GM12873 (cell line): ENCODE measurements at regions not wholly inside any gene's neighbourhood (a gene's known extent, or its start where the extent isn't known, plus 50 kb on each side); places are given as distances from the start of the nearest gene placed in this dataset.

Source experiments
- TF ChIP-seq, protein P1 (sequence below): IDR thresholded peaks from 2 replicates; pipeline ENCODE4 v1.5.1; 2012; ENCODE audit warnings: low read depth, mild to moderate bottlenecking, moderate library complexity, low read length, control low read depth; ENCODE audit not compliant: insufficient read depth; ENCODE audit errors: missing control alignments

- TF ChIP-seq, protein P1, sequence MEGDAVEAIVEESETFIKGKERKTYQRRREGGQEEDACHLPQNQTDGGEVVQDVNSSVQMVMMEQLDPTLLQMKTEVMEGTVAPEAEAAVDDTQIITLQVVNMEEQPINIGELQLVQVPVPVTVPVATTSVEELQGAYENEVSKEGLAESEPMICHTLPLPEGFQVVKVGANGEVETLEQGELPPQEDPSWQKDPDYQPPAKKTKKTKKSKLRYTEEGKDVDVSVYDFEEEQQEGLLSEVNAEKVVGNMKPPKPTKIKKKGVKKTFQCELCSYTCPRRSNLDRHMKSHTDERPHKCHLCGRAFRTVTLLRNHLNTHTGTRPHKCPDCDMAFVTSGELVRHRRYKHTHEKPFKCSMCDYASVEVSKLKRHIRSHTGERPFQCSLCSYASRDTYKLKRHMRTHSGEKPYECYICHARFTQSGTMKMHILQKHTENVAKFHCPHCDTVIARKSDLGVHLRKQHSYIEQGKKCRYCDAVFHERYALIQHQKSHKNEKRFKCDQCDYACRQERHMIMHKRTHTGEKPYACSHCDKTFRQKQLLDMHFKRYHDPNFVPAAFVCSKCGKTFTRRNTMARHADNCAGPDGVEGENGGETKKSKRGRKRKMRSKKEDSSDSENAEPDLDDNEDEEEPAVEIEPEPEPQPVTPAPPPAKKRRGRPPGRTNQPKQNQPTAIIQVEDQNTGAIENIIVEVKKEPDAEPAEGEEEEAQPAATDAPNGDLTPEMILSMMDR = no peak
These were observed 1655.8 kb downstream of the REEP3 start for GRCh38 chr10:65176994-65177393.

DNA sequence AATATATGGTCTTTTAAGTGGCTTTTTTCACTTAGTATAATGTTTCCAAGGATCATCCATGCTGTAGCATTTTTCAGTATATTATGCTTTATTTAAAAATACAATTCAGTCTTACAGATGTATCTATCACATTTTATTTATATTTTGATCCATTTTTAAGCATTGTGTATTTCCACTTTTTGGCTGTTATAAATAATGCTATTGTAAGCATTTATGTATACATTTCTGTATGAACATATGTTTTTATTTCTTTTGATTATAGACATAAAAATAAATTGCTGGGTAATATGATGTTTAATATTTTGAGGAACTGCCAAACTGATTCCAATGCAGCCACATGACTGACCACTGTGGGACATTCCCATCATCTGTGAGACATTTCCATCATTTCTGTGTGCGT lies 1662.0 kb downstream of the REEP3 start:
- TF ChIP-seq, protein P1 = no peak

GRCh38 chr10:65194126-65194525 lies 1672.9 kb downstream of the REEP3 start:
- TF ChIP-seq, protein P1 = no peak

- TF ChIP-seq, protein P1 = no peak
These were observed 1673.4 kb downstream of the REEP3 start for GRCh38 chr10:65194555-65194954.

DNA sequence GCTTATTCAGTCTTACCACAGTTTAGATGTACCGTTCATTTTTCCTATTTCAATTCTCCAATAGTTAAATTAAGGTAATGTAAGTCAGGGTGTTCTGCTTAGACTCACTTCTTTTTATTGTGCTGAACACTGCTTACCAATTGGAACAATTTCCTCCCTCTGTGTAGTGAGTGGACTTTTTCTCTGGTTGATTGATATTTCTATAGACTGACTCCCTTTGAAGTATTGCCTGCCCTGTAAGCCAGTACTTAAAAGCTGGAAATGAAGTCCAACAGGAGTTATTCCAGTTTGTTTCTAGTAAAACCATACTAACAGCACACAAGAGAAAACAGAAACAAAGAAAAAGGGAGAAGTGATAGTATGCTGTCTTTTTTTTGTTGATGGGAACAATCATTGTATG lies 1674.9 kb downstream of the REEP3 start:
- TF ChIP-seq, protein P1 = no peak

GRCh38 chr10:65197935-65198334 lies 1676.7 kb downstream of the REEP3 start:
- TF ChIP-seq, protein P1 = no peak

DNA sequence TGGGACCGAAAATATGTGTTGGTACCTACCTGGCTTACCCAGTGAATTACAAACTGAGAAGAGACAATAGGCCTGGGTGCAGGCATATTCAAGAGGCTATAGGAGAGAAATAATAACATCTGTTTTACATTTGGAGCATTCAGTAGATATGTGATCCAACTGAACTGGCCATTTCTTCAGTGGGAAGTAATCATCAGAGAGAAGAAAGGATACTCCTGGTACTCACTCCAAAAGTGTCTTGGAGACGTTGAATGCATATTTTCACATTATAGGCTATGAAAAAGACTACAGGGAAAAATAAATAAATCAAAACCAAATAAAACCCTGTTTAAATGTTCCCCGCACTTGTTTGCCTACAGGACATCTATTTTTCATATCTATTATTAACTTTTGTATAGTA lies 1680.3 kb downstream of the REEP3 start:
- TF ChIP-seq, protein P1 = no peak
